ENCODE measurements at regions not wholly inside any gene's neighbourhood (a gene's known extent, or its start where the extent isn't known, plus 50 kb on each side); places are given as distances from the start of the nearest gene placed in this dataset.
A peak's percentile ranks its signal among the peaks of the same experiment; 100 is the strongest.

DNA sequence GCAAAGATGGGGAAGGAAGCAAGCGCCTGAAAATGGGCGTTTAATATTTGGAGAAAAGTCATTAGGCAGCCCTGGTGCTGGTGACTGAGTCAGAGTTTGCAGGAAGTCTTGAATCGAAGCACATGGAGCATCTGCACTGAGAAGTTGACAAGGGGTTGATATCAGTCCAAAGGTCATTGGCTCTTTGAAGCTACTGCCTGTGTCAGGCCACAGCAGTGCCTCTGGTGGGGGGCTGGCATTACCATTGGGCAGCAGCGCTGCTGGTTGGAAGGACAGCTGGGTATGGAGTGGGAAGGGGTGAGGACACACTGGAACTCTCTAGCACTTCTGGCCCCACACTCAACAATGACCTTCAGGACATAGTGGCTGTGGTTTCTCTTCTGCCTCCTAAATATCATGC, 150.4 kb upstream of the ERCC6L2 start:
- H3K27ac ChIP-seq (ENCODE audit: low read length) = peak overlapping the region; percentile 73
- 33% methylated on average over 4 of the region's 4 CpGs for WGBS (ENCODE audit: insufficient coverage)
- no peaks in the 10 kb centered on the region for H3K36me3 ChIP-seq (ENCODE audit: control insufficient read depth, insufficient read depth, low read length)
- intact Hi-C loops (cut with micrococcal nuclease) = loop anchor here (2.0 to 5.0 kb wide), 3 partner anchors 150 to 282 kb away; partner anchors contain the start of gene ERCC6L2
- no peak for DNase-seq
- Mint-ChIP-seq H3K4me3 (peak overlapping the region; percentile 75), H3K9me3 (peaks cover 0 to 2% of the 10 kb centered on the region in 2 donors), H3K27ac (peak overlapping the region; percentile 76 to 78), H3K4me1 (peaks cover 47 to 53% of the 10 kb centered on the region in 2 donors), H3K36me3 (no peaks in the 10 kb centered on the region), H3K27me3 (ENCODE audit: low read depth in 2 of 2) (no peaks in the 10 kb centered on the region)
- ATAC-seq = peak; percentile 26 to 62 (median 44)
- H3K4me1 ChIP-seq (ENCODE audit: control insufficient read depth, insufficient read depth, low read length) = peaks cover 22% of the 10 kb centered on the region
- no peaks in the 10 kb centered on the region for H3K27me3 ChIP-seq (ENCODE audit: control insufficient read depth, insufficient read depth, low read length)
- peaks cover 12% of the 10 kb centered on the region for H3K9me3 ChIP-seq (ENCODE audit: control insufficient read depth, insufficient read depth, low read length)
- TF ChIP-seq, protein P1, sequence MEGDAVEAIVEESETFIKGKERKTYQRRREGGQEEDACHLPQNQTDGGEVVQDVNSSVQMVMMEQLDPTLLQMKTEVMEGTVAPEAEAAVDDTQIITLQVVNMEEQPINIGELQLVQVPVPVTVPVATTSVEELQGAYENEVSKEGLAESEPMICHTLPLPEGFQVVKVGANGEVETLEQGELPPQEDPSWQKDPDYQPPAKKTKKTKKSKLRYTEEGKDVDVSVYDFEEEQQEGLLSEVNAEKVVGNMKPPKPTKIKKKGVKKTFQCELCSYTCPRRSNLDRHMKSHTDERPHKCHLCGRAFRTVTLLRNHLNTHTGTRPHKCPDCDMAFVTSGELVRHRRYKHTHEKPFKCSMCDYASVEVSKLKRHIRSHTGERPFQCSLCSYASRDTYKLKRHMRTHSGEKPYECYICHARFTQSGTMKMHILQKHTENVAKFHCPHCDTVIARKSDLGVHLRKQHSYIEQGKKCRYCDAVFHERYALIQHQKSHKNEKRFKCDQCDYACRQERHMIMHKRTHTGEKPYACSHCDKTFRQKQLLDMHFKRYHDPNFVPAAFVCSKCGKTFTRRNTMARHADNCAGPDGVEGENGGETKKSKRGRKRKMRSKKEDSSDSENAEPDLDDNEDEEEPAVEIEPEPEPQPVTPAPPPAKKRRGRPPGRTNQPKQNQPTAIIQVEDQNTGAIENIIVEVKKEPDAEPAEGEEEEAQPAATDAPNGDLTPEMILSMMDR (IDR thresholded peaks at IDR 0.05) = no peak
- H3K4me3 ChIP-seq (ENCODE audit: low read length) = no peak overlapping the region

DNA sequence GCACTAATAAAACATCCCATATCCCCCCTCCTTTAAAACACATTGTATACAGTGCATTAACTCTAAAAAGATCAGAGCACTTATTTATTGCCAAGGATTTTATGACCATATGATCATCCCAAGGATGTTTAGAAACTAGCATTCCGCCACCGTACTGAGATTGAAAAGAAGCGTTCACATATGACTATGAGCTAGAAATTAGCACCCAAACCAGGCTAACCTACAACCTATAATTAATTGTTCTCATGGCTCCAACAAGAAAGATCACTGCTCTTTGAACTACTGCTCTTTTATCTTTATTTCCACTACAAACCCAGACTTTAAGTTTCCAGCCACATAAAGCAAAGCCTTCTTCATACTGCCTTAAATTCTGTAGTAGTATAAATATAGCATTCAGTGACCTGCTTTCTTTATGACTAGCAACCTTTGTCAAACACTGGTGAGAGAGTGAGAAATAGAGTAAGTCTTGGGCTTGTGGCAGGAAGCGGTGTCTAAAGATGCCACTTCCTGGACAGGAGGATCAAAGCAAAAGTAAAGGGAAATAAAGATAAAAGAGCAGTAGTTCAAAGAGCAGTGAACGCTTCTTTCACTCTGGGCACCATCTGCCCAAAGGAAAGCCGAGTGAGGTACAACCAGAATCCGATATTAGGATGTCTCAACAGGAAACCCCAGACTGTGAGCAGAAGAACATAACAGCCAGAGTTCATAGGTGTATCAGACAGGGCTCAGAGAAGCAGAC, 151.1 kb upstream of the ERCC6L2 start:
- peak overlapping the region; percentile 76 to 78 for H3K27ac Mint-ChIP-seq
- peak overlapping the region; percentile 73 for H3K27ac ChIP-seq (ENCODE audit: low read length)
- H3K4me3 Mint-ChIP-seq = peak overlapping the region; percentile 75
- intact Hi-C loops (cut with micrococcal nuclease) = loop anchor here (1.0 to 5.0 kb wide), 4 partner anchors 150 to 428 kb away; partner anchors contain the start of gene ERCC6L2
- peak; percentile 84 to 92 (median 90) for ATAC-seq
- peak; percentile 60 to 85 for DNase-seq
- no peaks in the 10 kb centered on the region for H3K36me3 ChIP-seq (ENCODE audit: control insufficient read depth, insufficient read depth, low read length)
- peaks cover 0 to under 1% of the 10 kb centered on the region in 2 donors for H3K27me3 Mint-ChIP-seq (ENCODE audit: low read depth in 2 of 2)
- H3K4me3 ChIP-seq (ENCODE audit: low read length) = no peak overlapping the region
- H3K36me3 Mint-ChIP-seq = no peaks in the 10 kb centered on the region
- peaks cover 47 to 53% of the 10 kb centered on the region in 2 donors for H3K4me1 Mint-ChIP-seq
- no peaks in the 10 kb centered on the region for H3K27me3 ChIP-seq (ENCODE audit: control insufficient read depth, insufficient read depth, low read length)
- 17% methylated on average over 7 of the region's 7 CpGs for WGBS (ENCODE audit: insufficient coverage)
- H3K9me3 ChIP-seq (ENCODE audit: control insufficient read depth, insufficient read depth, low read length) = peaks cover 12% of the 10 kb centered on the region
- TF ChIP-seq, protein P1 (IDR thresholded peaks at IDR 0.05) = no peak
- peaks cover 0 to 2% of the 10 kb centered on the region in 2 donors for H3K9me3 Mint-ChIP-seq
- peaks cover 22% of the 10 kb centered on the region for H3K4me1 ChIP-seq (ENCODE audit: control insufficient read depth, insufficient read depth, low read length)

DNA sequence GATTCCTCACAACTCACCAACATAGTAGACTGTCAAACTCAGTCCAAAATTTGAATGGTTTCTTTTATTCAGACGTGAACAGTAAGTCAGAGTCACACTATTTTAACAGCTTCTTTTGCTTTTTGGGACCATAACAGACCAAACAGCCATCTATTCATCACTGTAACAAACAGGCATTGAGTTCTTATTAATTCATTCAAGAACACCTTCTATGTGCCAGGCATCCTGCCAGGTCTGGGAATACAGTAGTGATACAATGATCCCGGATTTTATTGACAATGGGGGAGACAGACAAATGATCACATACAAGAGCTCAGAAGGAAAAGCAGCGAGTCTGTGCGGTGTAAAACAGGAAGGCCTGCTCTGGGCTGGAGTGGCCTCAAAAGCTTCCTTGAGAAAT, 153.3 kb upstream of the ERCC6L2 start:
- TF ChIP-seq, protein P1 (IDR thresholded peaks at IDR 0.05) = no peak
- H3K36me3 Mint-ChIP-seq = peaks cover 10% of the 10 kb centered on the region

More for the DNA sequence above, 153.3 kb upstream of the ERCC6L2 start:
- peaks cover 44 to 48% of the 10 kb centered on the region in 2 donors for H3K4me1 Mint-ChIP-seq
- H3K9me3 ChIP-seq (ENCODE audit: control insufficient read depth, insufficient read depth, low read length) = peaks cover 12% of the 10 kb centered on the region
- H3K36me3 ChIP-seq (ENCODE audit: control insufficient read depth, insufficient read depth, low read length) = no peaks in the 10 kb centered on the region
- 86% methylated on average over 4 of the region's 4 CpGs for WGBS (ENCODE audit: insufficient coverage)
- no peak overlapping the region for H3K27ac ChIP-seq (ENCODE audit: low read length)
- DNase-seq (no peak), ATAC-seq (no peak)
- peak overlapping the region in 1 of 2 donors; percentile 76 for H3K27ac Mint-ChIP-seq
- intact Hi-C loops (cut with micrococcal nuclease) = loop anchor here (5.0 kb wide), 1 partner anchor 430 kb away; no protein-coding TSS in a partner anchor
- H3K4me3 Mint-ChIP-seq = peak overlapping the region; percentile 21
- H3K9me3 Mint-ChIP-seq = peaks cover 3 to 6% of the 10 kb centered on the region in 2 donors
- no peaks in the 10 kb centered on the region for H3K27me3 ChIP-seq (ENCODE audit: control insufficient read depth, insufficient read depth, low read length)
- H3K4me1 ChIP-seq (ENCODE audit: control insufficient read depth, insufficient read depth, low read length) = peaks cover 22% of the 10 kb centered on the region
- H3K27me3 Mint-ChIP-seq (ENCODE audit: low read depth in 2 of 2) = peaks cover 0 to 7% of the 10 kb centered on the region in 2 donors
- no peak overlapping the region for H3K4me3 ChIP-seq (ENCODE audit: low read length)
